PC-3 (cell line): ENCODE measurements at regions not wholly inside any gene's neighbourhood (a gene's known extent, or its start where the extent isn't known, plus 50 kb on each side); places are given as distances from the start of the nearest gene placed in this dataset.

Experiments
- ATAC-seq: fragments of 200-7000 bp; cut with Tn5 transposase; 2 replicates; pipeline ENCODE4 v1.9.1; 2020; ENCODE audit warnings: mild to moderate bottlenecking, moderate library complexity
- BruUV-seq: library from RNA; stranded (reverse); fragments of 400-500 nt; replicated peaks from 2 replicates; lab custom pipeline; 2021; lab: Mats Ljungman, UMichigan
- CTCF ChIA-PET: fragments of 300-600 bp; sonication (Branson Sonifier 250); formaldehyde crosslinking; loops from one replicate; lab custom pipeline; 2022; ENCODE audit warnings: antibody characterized with exemption; lab: Charles Lee
- POLR2A ChIA-PET: fragments of 300-600 bp; sonication (Branson Sonifier 250); formaldehyde crosslinking; loops from one replicate; lab custom pipeline; 2022; ENCODE audit warnings: antibody characterized with exemption; ENCODE audit not compliant: unreplicated experiment; lab: Charles Lee
- DNase-seq: peaks from one replicate; pipeline ENCODE4 v3.0.0-alpha.2; 2015
- H2AFZ ChIP-seq: fragments of 300-600 bp; sonication (generic); 2 replicates; pipeline ENCODE4 v1.6.0; 2016; ENCODE audit warnings: antibody characterized with exemption, low read length
- H3F3A ChIP-seq: fragments of 300-600 bp; sonication (generic); one replicate; pipeline ENCODE4 v1.6.0; 2017; ENCODE audit warnings: antibody characterized with exemption, low read length, control low read depth, mild to moderate bottlenecking; ENCODE audit not compliant: unreplicated experiment
- H3K27ac ChIP-seq: fragments of 300-600 bp; sonication (generic); 2 replicates; pipeline ENCODE4 v1.5.1; 2016; ENCODE audit warnings: mild to moderate bottlenecking, low read length
- H3K27me3 ChIP-seq: fragments of 300-600 bp; sonication (generic); 2 replicates; pipeline ENCODE4 v1.6.1; 2016; ENCODE audit warnings: low read length, mixed read lengths
- H3K36me3 ChIP-seq: fragments of 300-600 bp; sonication (generic); 2 replicates; pipeline ENCODE4 v1.6.1; 2016; ENCODE audit warnings: low read depth, mixed run types, low read length, mixed read lengths
- H3K4me1 ChIP-seq: fragments of 300-600 bp; sonication (generic); 2 replicates; pipeline ENCODE4 v1.5.1; 2016; ENCODE audit warnings: low read length; ENCODE audit not compliant: insufficient read depth
- H3K4me2 ChIP-seq: fragments of 300-600 bp; sonication (generic); 2 replicates; pipeline ENCODE4 v1.6.0; 2016; ENCODE audit warnings: low read length
- H3K4me3 ChIP-seq: fragments of 300-600 bp; sonication (generic); 2 replicates; pipeline ENCODE4 v1.5.1; 2016; ENCODE audit warnings: mild to moderate bottlenecking, low read length, mixed read lengths
- H3K79me2 ChIP-seq: fragments of 300-600 bp; sonication (generic); 2 replicates; pipeline ENCODE4 v1.6.1; 2017; ENCODE audit warnings: low read length, mixed read lengths
- H3K9ac ChIP-seq: fragments of 300-600 bp; sonication (generic); 2 replicates; pipeline ENCODE4 v1.6.0; 2016; ENCODE audit warnings: mild to moderate bottlenecking, low read length
- H3K9me2 ChIP-seq: fragments of 300-600 bp; sonication (generic); replicated peaks from 2 replicates; pipeline ENCODE4 v1.6.1; 2016; ENCODE audit warnings: mixed run types, low read length, mixed read lengths
- H3K9me3 ChIP-seq: fragments of 300-600 bp; sonication (generic); 2 replicates; pipeline ENCODE4 v1.6.1; 2016; ENCODE audit warnings: low read length, mixed read lengths
- H4K20me1 ChIP-seq: fragments of 300-600 bp; sonication (generic); 2 replicates; pipeline ENCODE4 v1.6.1; 2016; ENCODE audit warnings: low read length, mixed read lengths
- EZH2 ChIP-seq: fragments of 300-600 bp; sonication (generic); IDR thresholded peaks from one replicate; pipeline ENCODE4 v1.6.1; 2017; ENCODE audit warnings: antibody characterized with exemption, mild to moderate bottlenecking, low read length; ENCODE audit not compliant: unreplicated experiment
- EZH2phosphoT487 ChIP-seq: fragments of 300-600 bp; sonication (generic); IDR thresholded peaks from 2 replicates; pipeline ENCODE4 v1.6.1; 2018; ENCODE audit warnings: mild to moderate bottlenecking, antibody characterized with exemption, low read length, borderline replicate concordance
- intact Hi-C: fragments of 100-400 bp; cut with micrococcal nuclease; formaldehyde crosslinking; loops from 2 replicates; pipeline ENCODE4 v1.9.0; 2023
- TF ChIP-seq, protein P1 (sequence below): fragments of 300-600 bp; sonication (generic); conservative IDR thresholded peaks from 2 replicates; pipeline ENCODE4 v1.5.1; 2017; ENCODE audit warnings: antibody characterized with exemption, low read depth, mild to moderate bottlenecking, low read length

GRCh38 chr4:46649390-46649789 is 259.5 kb upstream of the GABRA2 start:
- Histone ChIP-seq H3K27me3 (no peaks in the 10 kb centered on the region), H4K20me1 (no peaks in the 10 kb centered on the region), H3K9ac (no peak overlapping the region), H2AFZ (no peak overlapping the region), H3F3A (no peaks in the 10 kb centered on the region), H3K9me3 (no peaks in the 10 kb centered on the region), H3K4me3 (no peak overlapping the region), H3K27ac (no peak overlapping the region), H3K36me3 (no peaks in the 10 kb centered on the region), H3K4me1 (no peaks in the 10 kb centered on the region), H3K9me2 (no peaks in the 10 kb centered on the region), H3K79me2 (no peaks in the 10 kb centered on the region), H3K4me2 (no peak overlapping the region)
- no TSS peak for BruUV-seq
- ATAC-seq (no peak), DNase-seq (no peak)
- intact Hi-C loops = loop anchor here (5.0 kb wide), 1 partner anchor 322 kb away; no protein-coding TSS in a partner anchor
- ChIA-PET POLR2A (no interaction called here), CTCF (no interaction called here)
- TF ChIP-seq EZH2phosphoT487 (no peak), EZH2 (no peak)
- TF ChIP-seq, protein P1, sequence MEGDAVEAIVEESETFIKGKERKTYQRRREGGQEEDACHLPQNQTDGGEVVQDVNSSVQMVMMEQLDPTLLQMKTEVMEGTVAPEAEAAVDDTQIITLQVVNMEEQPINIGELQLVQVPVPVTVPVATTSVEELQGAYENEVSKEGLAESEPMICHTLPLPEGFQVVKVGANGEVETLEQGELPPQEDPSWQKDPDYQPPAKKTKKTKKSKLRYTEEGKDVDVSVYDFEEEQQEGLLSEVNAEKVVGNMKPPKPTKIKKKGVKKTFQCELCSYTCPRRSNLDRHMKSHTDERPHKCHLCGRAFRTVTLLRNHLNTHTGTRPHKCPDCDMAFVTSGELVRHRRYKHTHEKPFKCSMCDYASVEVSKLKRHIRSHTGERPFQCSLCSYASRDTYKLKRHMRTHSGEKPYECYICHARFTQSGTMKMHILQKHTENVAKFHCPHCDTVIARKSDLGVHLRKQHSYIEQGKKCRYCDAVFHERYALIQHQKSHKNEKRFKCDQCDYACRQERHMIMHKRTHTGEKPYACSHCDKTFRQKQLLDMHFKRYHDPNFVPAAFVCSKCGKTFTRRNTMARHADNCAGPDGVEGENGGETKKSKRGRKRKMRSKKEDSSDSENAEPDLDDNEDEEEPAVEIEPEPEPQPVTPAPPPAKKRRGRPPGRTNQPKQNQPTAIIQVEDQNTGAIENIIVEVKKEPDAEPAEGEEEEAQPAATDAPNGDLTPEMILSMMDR = no peak

DNA sequence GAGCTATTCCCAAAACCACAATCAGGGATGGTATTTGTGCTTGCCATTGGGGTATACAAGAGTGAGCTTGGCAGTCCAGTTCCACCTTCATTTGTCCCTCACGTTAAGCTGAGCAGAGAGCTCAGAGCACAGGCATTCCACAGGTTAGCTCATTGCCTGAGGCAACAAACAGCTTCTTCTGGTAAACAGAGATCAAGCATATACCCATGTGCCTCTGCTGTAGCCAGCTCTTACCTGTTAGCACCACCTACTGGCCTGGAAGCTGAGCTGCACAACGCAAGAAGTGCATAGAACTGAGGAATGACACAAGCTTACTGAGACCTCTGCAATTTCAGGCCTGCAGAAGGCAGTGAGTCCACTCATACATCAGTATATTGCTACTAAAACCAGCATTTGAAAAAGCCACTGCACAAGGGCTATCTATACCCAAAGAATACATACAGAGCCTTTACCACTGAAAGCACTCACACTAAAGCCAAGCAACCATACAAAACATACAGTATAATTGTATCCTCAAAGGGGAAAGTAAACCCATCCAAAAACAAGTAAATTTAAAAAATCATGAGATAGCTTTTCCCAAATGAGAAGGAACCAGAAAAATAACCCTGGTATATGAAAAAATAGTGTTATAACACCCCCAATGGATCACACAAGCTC is 258.3 kb upstream of the GABRA2 start:
- no peak overlapping the region for H3K4me2 ChIP-seq
- H2AFZ ChIP-seq = no peak overlapping the region
- no peaks in the 10 kb centered on the region for H3K36me3 ChIP-seq
- no peaks in the 10 kb centered on the region for H3K4me1 ChIP-seq
- no peak overlapping the region for H3K4me3 ChIP-seq
- POLR2A ChIA-PET = no interaction called here
- intact Hi-C loops = loop anchor here (5.0 kb wide), 1 partner anchor 321 kb away; no protein-coding TSS in a partner anchor
- H3K9me3 ChIP-seq = no peaks in the 10 kb centered on the region
- CTCF ChIA-PET = interaction anchor here (0.6 to 1.3 kb wide), 2 partner anchors 319 to 373 kb away, joined by 3 to 22 read pairs; no protein-coding TSS in a partner anchor
- H3K27ac ChIP-seq = no peak overlapping the region
- ATAC-seq = peak; percentile 50
- no peaks in the 10 kb centered on the region for H3K9me2 ChIP-seq
- no peaks in the 10 kb centered on the region for H3F3A ChIP-seq
- H3K9ac ChIP-seq = no peak overlapping the region
- no peaks in the 10 kb centered on the region for H3K27me3 ChIP-seq
- H3K79me2 ChIP-seq = no peaks in the 10 kb centered on the region
- TF ChIP-seq EZH2 (no peak), EZH2phosphoT487 (no peak)
- TF ChIP-seq, protein P1 = peak; percentile 65
- H4K20me1 ChIP-seq = no peaks in the 10 kb centered on the region
- no TSS peak for BruUV-seq
- peak; percentile 64 for DNase-seq

DNA sequence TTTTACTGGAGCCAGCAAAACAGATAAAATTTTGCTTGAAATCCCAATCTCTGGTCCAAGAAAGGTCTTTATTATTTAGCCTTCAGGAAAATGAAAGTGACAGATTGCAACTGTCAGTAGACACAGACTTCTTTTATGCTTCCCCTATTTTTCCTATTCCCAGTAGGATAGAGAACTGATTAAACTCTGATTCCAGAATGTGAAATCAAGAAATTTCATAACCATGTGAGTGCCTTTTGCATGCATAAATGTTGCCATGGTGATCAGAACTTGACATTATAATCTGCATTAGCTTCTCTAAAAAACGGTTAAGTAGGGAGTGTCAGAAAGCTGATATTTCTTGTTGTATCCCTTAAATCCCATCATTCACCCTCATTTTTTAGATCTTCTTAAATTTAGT is 255.2 kb upstream of the GABRA2 start:
- Histone ChIP-seq H3K27ac (no peak overlapping the region), H2AFZ (no peak overlapping the region), H3K9me3 (no peaks in the 10 kb centered on the region), H3F3A (no peaks in the 10 kb centered on the region), H3K4me3 (no peak overlapping the region), H3K36me3 (no peaks in the 10 kb centered on the region), H4K20me1 (no peaks in the 10 kb centered on the region), H3K9me2 (no peaks in the 10 kb centered on the region), H3K27me3 (no peaks in the 10 kb centered on the region), H3K4me1 (no peaks in the 10 kb centered on the region), H3K9ac (no peak overlapping the region), H3K4me2 (no peak overlapping the region), H3K79me2 (no peaks in the 10 kb centered on the region)
- intact Hi-C loops = loop anchor here (5.0 kb wide), 1 partner anchor 318 kb away; no protein-coding TSS in a partner anchor
- POLR2A ChIA-PET = no interaction called here
- ATAC-seq = no peak
- DNase-seq = no peak
- TF ChIP-seq EZH2phosphoT487 (no peak), EZH2 (no peak)
- TF ChIP-seq, protein P1 = no peak
- CTCF ChIA-PET = no interaction called here
- BruUV-seq = no TSS peak
